HUES48 (cell line): ENCODE measurements at regions not wholly inside any gene's neighbourhood (a gene's known extent, or its start where the extent isn't known, plus 50 kb on each side); places are given as distances from the start of the nearest gene placed in this dataset.
"Not testable (repeated sequence)": the region's sequence is repeated elsewhere in the genome, so short reads cannot be mapped to it uniquely, and the experiment has no call there.

Source experiments
- H3K27ac ChIP-seq: one replicate; pipeline ENCODE4 v1.7.0; 2013; ENCODE audit warnings: low read depth, low read length, inconsistent platforms
- H3K27me3 ChIP-seq: 2 replicates; pipeline ENCODE4 v1.6.1; 2013; ENCODE audit warnings: mild to moderate bottlenecking, low read length; ENCODE audit not compliant: control insufficient read depth, insufficient read depth
- H3K36me3 ChIP-seq: 2 replicates; pipeline ENCODE4 v1.6.1; 2013; ENCODE audit warnings: low read length; ENCODE audit not compliant: control insufficient read depth, insufficient read depth
- H3K4me1 ChIP-seq: 2 replicates; pipeline ENCODE4 v1.6.1; 2013; ENCODE audit warnings: mild to moderate bottlenecking, low read length; ENCODE audit not compliant: control insufficient read depth, insufficient read depth
- H3K4me3 ChIP-seq: 2 replicates; pipeline ENCODE4 v1.5.1; 2013; ENCODE audit warnings: mild to moderate bottlenecking, low read depth, low read length
- H3K9ac ChIP-seq: 2 replicates; pipeline ENCODE4 v1.6.1; 2013; ENCODE audit warnings: mild to moderate bottlenecking, low read depth, low read length, moderate library complexity
- H3K9me3 ChIP-seq: 2 replicates; pipeline ENCODE4 v1.6.1; 2013; ENCODE audit warnings: low read length; ENCODE audit not compliant: control insufficient read depth, insufficient read depth

DNA sequence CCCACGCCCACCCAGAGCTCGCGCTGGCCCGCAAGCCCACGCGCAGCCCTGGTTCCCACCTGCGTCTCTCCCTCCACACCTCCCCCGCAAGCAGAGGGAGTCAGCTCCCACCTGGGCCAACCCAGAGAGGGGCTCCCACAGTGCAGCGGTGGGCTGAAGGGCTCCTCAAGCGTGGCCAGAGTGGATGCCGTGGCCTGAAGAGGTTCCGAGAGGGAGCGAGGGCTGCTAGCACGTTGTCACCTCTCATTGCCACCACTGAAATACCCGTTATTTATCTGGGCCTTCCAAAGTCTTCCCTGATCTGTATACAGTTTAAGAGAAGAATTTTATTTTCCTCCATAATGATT lies 88.3 kb upstream of the MYLIP start:
- no peak overlapping the region for H3K9ac ChIP-seq
- no peaks in the 10 kb centered on the region for H3K4me1 ChIP-seq
- no peak overlapping the region for H3K27ac ChIP-seq
- H3K27me3 ChIP-seq = no peaks in the 10 kb centered on the region
- no peak overlapping the region for H3K4me3 ChIP-seq
- H3K9me3 ChIP-seq = peaks cover 30% of the 10 kb centered on the region
- no peaks in the 10 kb centered on the region for H3K36me3 ChIP-seq

DNA sequence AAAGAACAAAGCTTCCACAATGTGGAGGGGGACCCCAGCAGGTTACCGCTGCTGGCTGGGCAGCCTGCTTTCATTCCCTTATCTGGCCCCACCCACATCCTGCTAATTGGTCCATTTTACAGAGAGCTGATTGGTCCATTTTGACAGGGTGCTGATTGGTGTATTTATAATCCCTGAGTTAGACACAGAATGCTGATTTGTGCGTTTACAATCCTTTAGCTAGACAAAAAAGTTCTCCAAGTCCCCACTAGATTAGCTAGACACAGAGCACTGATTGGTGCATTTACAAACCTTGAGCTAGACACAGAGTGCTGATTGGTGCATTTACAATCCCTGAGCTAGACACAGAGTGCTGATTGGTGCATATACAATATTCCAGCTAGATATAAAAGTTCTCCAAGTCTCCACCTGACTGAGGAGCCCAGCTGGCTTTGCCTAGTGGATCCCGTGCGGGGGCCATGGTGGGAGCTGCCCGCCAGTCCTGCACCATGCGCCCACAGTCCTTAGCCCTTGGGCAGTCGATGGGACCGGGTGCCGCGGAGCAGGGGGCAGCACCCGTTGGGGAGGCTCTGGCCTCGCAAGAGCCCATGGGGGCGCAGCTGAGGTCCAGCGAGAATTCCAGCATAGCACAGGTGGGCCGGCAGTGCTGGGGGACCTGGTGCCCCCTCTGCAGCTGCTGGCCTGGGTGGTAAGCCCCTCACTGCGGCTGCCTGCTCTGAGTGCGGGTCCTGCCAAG lies 88.8 kb upstream of the MYLIP start:
- not testable (repeated sequence) for H3K4me3 ChIP-seq, H3K36me3 ChIP-seq, H3K27ac ChIP-seq, H3K4me1 ChIP-seq, H3K9ac ChIP-seq, H3K27me3 ChIP-seq
- H3K9me3 ChIP-seq = peaks cover 30% of the 10 kb centered on the region

DNA sequence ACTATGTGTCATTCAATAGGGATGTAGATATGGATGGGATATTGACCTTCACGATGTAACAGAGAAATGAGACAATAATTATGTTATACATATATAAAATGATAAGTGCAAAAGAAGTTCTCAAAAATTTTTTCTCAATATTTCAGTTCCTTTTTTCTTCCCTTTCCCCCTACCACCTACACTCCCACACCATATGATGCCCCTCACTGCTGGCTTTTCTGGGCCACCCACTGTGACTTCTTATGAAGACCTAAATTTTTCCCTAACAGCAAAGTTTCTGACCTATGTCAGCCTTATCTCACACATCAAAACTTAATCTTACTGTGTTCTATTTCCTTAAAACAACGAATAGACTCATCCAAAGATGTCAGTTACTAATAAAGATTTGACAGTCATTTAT lies 89.9 kb upstream of the MYLIP start:
- no peaks in the 10 kb centered on the region for H3K4me1 ChIP-seq
- no peak overlapping the region for H3K4me3 ChIP-seq

DNA sequence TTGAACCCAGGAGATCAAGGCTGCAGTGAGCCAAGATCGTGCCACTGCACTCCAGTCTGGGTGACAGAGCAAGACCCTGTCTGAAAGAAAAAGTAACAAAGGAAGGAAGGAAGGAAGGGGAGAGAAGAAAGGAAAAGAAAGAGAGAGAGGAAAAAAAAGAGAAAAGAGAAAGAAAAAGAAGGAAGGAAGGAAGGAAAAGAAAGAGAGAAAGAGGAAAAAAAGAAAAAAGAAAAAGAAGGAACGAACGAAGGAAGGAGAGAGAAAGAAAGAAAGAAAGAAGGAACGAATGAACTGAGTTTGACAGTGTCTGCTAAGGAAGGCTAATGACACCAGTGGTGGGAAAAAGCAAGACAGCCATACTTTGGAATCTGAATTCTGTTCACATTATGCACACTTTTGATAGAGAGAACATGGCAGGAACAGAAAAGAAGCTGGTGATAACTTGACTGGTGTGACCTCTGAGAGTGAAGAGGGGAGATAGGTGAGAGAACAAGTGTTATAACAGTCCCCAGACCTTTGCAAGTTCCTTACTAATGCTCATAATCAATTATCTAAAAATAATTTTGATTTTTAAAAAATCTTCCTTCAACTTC lies 93.3 kb upstream of the MYLIP start:
- Histone ChIP-seq H3K4me3 (no peak overlapping the region), H3K27ac (no peak overlapping the region), H3K36me3 (no peaks in the 10 kb centered on the region), H3K9me3 (peaks cover 27% of the 10 kb centered on the region), H3K27me3 (no peaks in the 10 kb centered on the region), H3K9ac (no peak overlapping the region), H3K4me1 (no peaks in the 10 kb centered on the region)

More for the DNA sequence above, 89.9 kb upstream of the MYLIP start:
- Histone ChIP-seq H3K27ac (no peak overlapping the region), H3K9me3 (peaks cover 30% of the 10 kb centered on the region), H3K36me3 (no peaks in the 10 kb centered on the region), H3K9ac (no peak overlapping the region), H3K27me3 (no peaks in the 10 kb centered on the region)

DNA sequence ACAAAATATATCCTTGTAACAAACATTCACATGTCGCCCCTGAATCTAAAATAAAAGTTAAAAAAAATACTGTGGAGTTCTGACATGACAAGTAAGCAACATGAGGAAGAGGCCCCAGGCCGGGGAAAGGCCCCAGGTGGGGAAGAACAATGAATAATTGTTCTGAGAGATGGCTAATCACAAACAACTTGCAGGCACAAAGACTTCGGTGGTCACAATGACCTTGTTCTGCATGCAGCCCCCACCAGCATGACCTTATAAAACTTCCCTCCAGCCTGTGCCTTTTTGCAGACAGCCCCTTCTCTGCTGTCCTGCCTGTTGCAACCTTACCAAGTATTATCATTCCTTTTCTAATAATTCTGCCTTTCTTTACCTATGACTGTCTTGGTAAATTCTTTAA lies 95.7 kb upstream of the MYLIP start:
- H3K27me3 ChIP-seq = no peaks in the 10 kb centered on the region
- no peaks in the 10 kb centered on the region for H3K4me1 ChIP-seq
- H3K4me3 ChIP-seq = no peak overlapping the region
- H3K9ac ChIP-seq = no peak overlapping the region
- no peak overlapping the region for H3K27ac ChIP-seq
- peaks cover 10% of the 10 kb centered on the region; the same call in 1 of the 2 replicates for H3K9me3 ChIP-seq
- no peaks in the 10 kb centered on the region for H3K36me3 ChIP-seq

DNA sequence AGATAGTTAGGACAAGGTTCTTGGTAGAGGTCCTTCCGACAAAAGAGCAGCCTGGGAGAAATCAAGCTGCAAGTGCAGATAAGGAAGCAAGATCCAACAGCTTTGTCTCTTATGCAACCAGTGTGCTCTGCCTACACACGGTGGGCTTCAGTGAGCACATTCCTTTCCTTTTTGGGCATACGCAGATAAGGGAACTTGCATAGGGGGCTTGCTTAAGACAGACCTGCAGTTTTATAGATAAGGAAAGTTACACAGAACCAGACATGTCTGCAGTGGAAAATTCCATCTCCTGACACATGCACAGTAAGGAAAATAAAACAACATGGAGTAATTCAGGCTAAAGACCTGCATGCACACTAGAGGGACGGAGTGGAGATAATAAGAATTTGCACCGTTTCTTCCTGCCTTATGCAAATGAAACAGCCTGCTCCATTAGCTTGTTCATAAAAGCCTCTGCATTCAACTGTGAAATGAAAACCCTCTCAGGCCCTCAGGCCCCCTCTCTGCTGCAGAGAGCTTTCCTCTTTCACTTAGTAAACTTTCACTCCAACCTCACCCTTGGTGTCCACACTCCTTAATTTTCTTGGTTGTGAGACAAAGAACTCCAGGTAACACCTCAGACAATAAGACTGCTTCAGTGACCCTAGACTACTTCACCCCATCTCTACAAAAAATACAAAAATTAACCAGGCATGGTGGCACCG lies 97.5 kb upstream of the MYLIP start:
- H3K4me1 ChIP-seq = no peaks in the 10 kb centered on the region
- no peak overlapping the region for H3K27ac ChIP-seq
- no peaks in the 10 kb centered on the region for H3K36me3 ChIP-seq
- H3K4me3 ChIP-seq = no peak overlapping the region
- no peaks in the 10 kb centered on the region for H3K27me3 ChIP-seq
- peaks cover 10% of the 10 kb centered on the region; the same call in 1 of the 2 replicates for H3K9me3 ChIP-seq
- no peak overlapping the region for H3K9ac ChIP-seq

DNA sequence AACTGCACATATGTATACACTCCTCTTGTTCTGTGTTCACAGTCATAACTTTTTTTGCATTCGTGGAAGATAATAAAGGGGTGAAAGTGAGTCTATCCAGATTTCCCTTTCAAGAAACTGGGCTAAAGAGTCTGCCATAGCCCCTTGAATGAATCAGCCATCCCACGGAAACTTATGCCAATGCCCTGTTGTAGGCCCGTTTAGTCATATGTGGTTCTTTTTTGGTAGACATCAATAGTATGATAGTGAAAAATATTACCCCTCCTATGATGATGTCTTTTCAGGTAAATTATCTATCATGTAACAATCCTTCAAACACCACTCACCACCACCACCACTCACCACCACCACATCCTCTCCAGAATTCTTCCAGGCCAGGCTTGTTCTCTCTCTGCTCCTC lies 99.9 kb upstream of the MYLIP start:
- Histone ChIP-seq H3K9ac (no peak overlapping the region), H3K27me3 (no peaks in the 10 kb centered on the region), H3K9me3 (peaks cover 10% of the 10 kb centered on the region; the same call in 1 of the 2 replicates), H3K4me1 (no peaks in the 10 kb centered on the region), H3K27ac (no peak overlapping the region), H3K4me3 (no peak overlapping the region), H3K36me3 (no peaks in the 10 kb centered on the region)

DNA sequence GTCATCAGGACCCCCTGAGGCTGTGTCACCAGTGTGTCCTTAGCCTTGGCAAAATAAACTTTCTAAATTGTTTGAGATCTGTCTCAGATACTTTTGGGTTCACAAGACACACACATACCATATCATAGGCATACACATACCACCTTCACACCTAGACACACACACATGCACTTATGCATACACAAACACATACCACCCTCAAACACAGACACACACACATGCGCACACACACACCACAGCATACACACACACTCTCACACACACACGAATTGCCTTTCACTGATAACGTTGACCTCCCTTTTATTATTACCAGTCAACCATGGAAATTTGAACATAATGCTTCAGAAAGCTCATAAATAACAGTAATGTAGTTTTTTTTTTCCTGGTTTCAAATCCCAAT lies 108.6 kb upstream of the MYLIP start:
- Histone ChIP-seq H3K4me1 (no peaks in the 10 kb centered on the region), H3K9ac (no peak overlapping the region), H3K4me3 (no peak overlapping the region), H3K36me3 (no peaks in the 10 kb centered on the region), H3K27ac (no peak overlapping the region), H3K27me3 (no peaks in the 10 kb centered on the region), H3K9me3 (peaks cover 5% of the 10 kb centered on the region)

DNA sequence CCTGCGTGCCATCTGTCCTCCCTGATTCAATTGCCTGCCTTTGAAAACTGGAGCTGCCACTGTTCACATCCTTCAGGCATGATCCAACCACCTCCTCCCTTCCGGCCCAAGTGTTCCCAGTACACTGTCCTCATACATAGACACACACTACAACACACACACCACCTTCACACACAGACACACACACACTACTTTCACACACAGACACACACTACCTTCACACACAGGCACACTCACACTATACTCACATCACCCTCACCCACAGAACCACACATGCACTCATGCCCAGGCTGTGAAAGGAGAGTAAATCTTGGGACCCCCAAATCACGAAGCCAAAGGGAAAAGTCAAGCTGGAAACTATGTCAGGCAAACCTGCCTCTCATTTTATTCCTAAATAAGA lies 109.4 kb upstream of the MYLIP start:
- Histone ChIP-seq H3K4me1 (no peaks in the 10 kb centered on the region), H3K4me3 (no peak overlapping the region), H3K9me3 (peaks cover 5% of the 10 kb centered on the region), H3K36me3 (no peaks in the 10 kb centered on the region), H3K9ac (no peak overlapping the region), H3K27ac (no peak overlapping the region), H3K27me3 (no peaks in the 10 kb centered on the region)

DNA sequence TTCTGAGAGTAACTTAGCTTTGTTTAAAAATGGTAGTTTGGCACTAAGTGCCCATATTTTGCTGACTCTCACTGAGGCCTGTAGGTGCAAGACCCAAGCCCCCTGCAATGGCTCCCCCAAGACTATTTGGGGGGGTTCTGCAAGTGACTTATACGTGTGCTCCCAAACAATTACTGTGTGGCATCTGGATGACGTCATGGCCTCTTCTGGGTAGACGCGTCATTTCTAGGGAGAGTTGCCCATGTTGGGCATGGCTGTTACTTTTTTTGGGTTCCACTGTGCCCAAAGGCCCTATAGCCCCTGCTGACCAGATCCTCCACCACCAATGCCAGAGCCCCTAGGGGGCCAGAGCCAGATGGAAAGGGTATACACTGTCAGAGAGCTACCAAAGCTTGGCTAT lies 110.3 kb upstream of the MYLIP start:
- Histone ChIP-seq H3K9ac (no peak overlapping the region), H3K9me3 (peaks cover 5% of the 10 kb centered on the region), H3K27me3 (no peaks in the 10 kb centered on the region), H3K36me3 (no peaks in the 10 kb centered on the region), H3K4me3 (no peak overlapping the region), H3K27ac (no peak overlapping the region), H3K4me1 (no peaks in the 10 kb centered on the region)

DNA sequence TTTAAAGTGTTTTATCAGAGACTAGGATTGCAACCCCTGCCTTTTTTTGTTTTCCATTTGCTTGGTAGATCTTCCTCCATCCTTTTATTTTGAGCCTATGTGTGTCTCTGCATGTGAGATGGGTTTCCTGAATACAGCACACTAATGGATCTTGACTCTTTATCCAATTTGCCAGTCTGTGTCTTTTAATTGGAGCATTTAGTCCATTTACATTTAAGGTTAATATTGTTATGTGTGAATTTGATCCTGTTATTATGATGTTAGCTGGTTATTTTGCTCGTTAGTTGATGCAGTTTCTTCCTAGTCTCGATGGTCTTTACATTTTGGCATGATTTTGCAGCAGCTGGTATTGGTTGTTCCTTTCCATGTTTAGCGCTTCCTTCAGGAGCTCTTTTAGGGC lies 114.6 kb upstream of the MYLIP start:
- not testable (repeated sequence) for H3K4me1 ChIP-seq, H3K36me3 ChIP-seq, H3K27ac ChIP-seq, H3K27me3 ChIP-seq, H3K9me3 ChIP-seq, H3K9ac ChIP-seq, H3K4me3 ChIP-seq
